GM23338 (cell line): ENCODE measurements at regions not wholly inside any gene's neighbourhood (a gene's known extent, or its start where the extent isn't known, plus 50 kb on each side); places are given as distances from the start of the nearest gene placed in this dataset.

Experiments used
- ATAC-seq: fragments of 200-7000 bp; cut with Tn5 transposase; 3 replicates; pipeline ENCODE4 v1.9.1; 2020
- DNase-seq: peaks from one replicate; pipeline ENCODE4 v3.0.0-alpha.2; 2015; ENCODE audit warnings: low spot score
- H2AFZ ChIP-seq: fragments of 200-600 bp; sonication (generic); 2 replicates; pipeline ENCODE4 v1.8.0; 2016; ENCODE audit warnings: antibody characterized with exemption, mild to moderate bottlenecking, moderate library complexity
- H3F3A ChIP-seq: fragments of 200-600 bp; sonication (generic); replicated peaks from 2 replicates; pipeline ENCODE4 v1.8.0; 2017; ENCODE audit warnings: antibody characterized with exemption, mixed run types, low read depth
- H3K27ac ChIP-seq: fragments of 200-600 bp; sonication (generic); 2 replicates; pipeline ENCODE4 v1.6.1; 2016; ENCODE audit warnings: low read depth
- H3K27me3 ChIP-seq: fragments of 200-600 bp; sonication (generic); 2 replicates; pipeline ENCODE4 v1.8.0; 2016; ENCODE audit warnings: mild to moderate bottlenecking, mixed run types, moderate library complexity; ENCODE audit not compliant: insufficient read depth
- H3K36me3 ChIP-seq: fragments of 200-600 bp; sonication (generic); 2 replicates; pipeline ENCODE4 v1.8.0; 2016; ENCODE audit warnings: mild to moderate bottlenecking; ENCODE audit not compliant: insufficient read depth
- H3K4me1 ChIP-seq: fragments of 200-600 bp; sonication (generic); 2 replicates; pipeline ENCODE4 v1.8.0; 2016; ENCODE audit warnings: mild to moderate bottlenecking, moderate library complexity; ENCODE audit not compliant: insufficient read depth
- H3K4me2 ChIP-seq: fragments of 200-600 bp; sonication (generic); 2 replicates; pipeline ENCODE4 v1.7.1; 2017; ENCODE audit warnings: mixed run types
- H3K4me3 ChIP-seq: fragments of 200-600 bp; sonication (generic); 2 replicates; pipeline ENCODE4 v1.6.1; 2016; ENCODE audit warnings: mixed run types
- H3K79me2 ChIP-seq: fragments of 200-600 bp; sonication (generic); replicated peaks from 2 replicates; pipeline ENCODE4 v1.8.0; 2017; ENCODE audit warnings: mild to moderate bottlenecking; ENCODE audit not compliant: insufficient read depth
- H3K9me2 ChIP-seq: fragments of 200-600 bp; sonication (generic); 2 replicates; pipeline ENCODE4 v1.8.0; 2017; ENCODE audit not compliant: insufficient read depth
- H4K20me1 ChIP-seq: fragments of 200-600 bp; sonication (generic); replicated peaks from 2 replicates; pipeline ENCODE4 v1.8.0; 2017; ENCODE audit warnings: mild to moderate bottlenecking; ENCODE audit not compliant: insufficient read depth
- H3K27ac Mint-ChIP-seq: 2 replicates; pipeline ENCODE4 v1.8.0; 2020; ENCODE audit warnings: inconsistent platforms, mild to moderate bottlenecking, moderate library complexity, mixed read lengths
- H3K27me3 Mint-ChIP-seq: 3 replicates; pipeline ENCODE4 v1.8.0; 2022; ENCODE audit warnings: low read depth, mild to moderate bottlenecking, moderate library complexity, mixed read lengths, inconsistent platforms; ENCODE audit not compliant: insufficient read depth, poor library complexity
- H3K36me3 Mint-ChIP-seq: 3 replicates; pipeline ENCODE4 v1.8.0; 2021; ENCODE audit warnings: low read depth, mild to moderate bottlenecking, inconsistent platforms, moderate library complexity, mixed read lengths
- H3K4me1 Mint-ChIP-seq: 3 replicates; pipeline ENCODE4 v1.8.0; 2020; ENCODE audit warnings: mild to moderate bottlenecking, inconsistent platforms, mixed read lengths
- H3K4me3 Mint-ChIP-seq: 3 replicates; pipeline ENCODE4 v1.8.0; 2021; ENCODE audit warnings: moderate library complexity, mild to moderate bottlenecking, inconsistent platforms, mixed read lengths
- H3K9me3 Mint-ChIP-seq: 3 replicates; pipeline ENCODE4 v1.8.0; 2020; ENCODE audit warnings: moderate library complexity, mild to moderate bottlenecking, inconsistent platforms, mixed read lengths
- CREB1 ChIP-seq: fragments of 250-450 bp; sonication (Bioruptor Pico); IDR thresholded peaks from 2 replicates; pipeline ENCODE4 v1.5.0; 2020; ENCODE audit warnings: low read depth, mild to moderate bottlenecking, moderate library complexity
- CTCF ChIP-seq, 2 experiments: fragments of 200-600 bp in 1 of 2; sonication (generic) in 1 of 2; conservative IDR thresholded peaks; 2 replicates each; pipeline versions ENCODE4 v1.5.1 to v1.6.1; 2016 to 2017; ENCODE audit warnings: antibody characterized with exemption in 2 of 2, low read depth in 2 of 2, mild to moderate bottlenecking in 2 of 2, moderate library complexity in 1 of 2
- ETS1 ChIP-seq: IDR thresholded peaks from 2 replicates; pipeline ENCODE4 v1.6.1; 2016; ENCODE audit warnings: antibody characterized with exemption
- EZH2 ChIP-seq: fragments of 200-600 bp; sonication (generic); IDR thresholded peaks from one replicate; pipeline ENCODE4 v1.8.0; 2017; ENCODE audit warnings: antibody characterized with exemption, mild to moderate bottlenecking, low read depth; ENCODE audit not compliant: unreplicated experiment
- EZH2phosphoT487 ChIP-seq: fragments of 200-600 bp; sonication (generic); IDR thresholded peaks from one replicate; pipeline ENCODE4 v1.8.1; 2018; ENCODE audit warnings: antibody characterized with exemption; ENCODE audit not compliant: unreplicated experiment
- JUNB ChIP-seq: IDR thresholded peaks from one replicate; pipeline ENCODE4 v1.6.1; 2016; ENCODE audit warnings: antibody characterized with exemption; ENCODE audit not compliant: unreplicated experiment
- NANOG ChIP-seq: IDR thresholded peaks from 2 replicates; pipeline ENCODE4 v1.6.1; 2016; ENCODE audit warnings: antibody characterized with exemption, borderline replicate concordance
- POLR2AphosphoS5 ChIP-seq: IDR thresholded peaks from 2 replicates; pipeline ENCODE4 v1.6.1; 2016; ENCODE audit warnings: antibody characterized with exemption, low read depth
- REST ChIP-seq: IDR thresholded peaks from one replicate; pipeline ENCODE4 v1.6.1; 2018; ENCODE audit warnings: antibody characterized with exemption; ENCODE audit not compliant: unreplicated experiment
- STAT1 ChIP-seq: IDR thresholded peaks from one replicate; pipeline ENCODE4 v1.6.1; 2016; ENCODE audit warnings: antibody characterized with exemption; ENCODE audit not compliant: unreplicated experiment
- ZNF114 ChIP-seq: fragments of 250-450 bp; sonication (Bioruptor Pico); IDR thresholded peaks from 2 replicates; pipeline ENCODE4 v1.5.0; 2020; ENCODE audit warnings: mild to moderate bottlenecking, moderate library complexity
- ZNF331 ChIP-seq: fragments of 250-450 bp; sonication (Bioruptor Pico); IDR thresholded peaks from 2 replicates; pipeline ENCODE4 v1.5.0; 2020; ENCODE audit warnings: low read depth, mild to moderate bottlenecking, moderate library complexity
- ZNF462 ChIP-seq: fragments of 250-450 bp; sonication (Bioruptor Pico); IDR thresholded peaks from 2 replicates; pipeline ENCODE4 v1.5.0; 2020; ENCODE audit warnings: mild to moderate bottlenecking, moderate library complexity

GRCh38 chr6:72525821-72526510, 95.9 kb upstream of the KCNQ5 start:
- TF ChIP-seq EZH2, result no peak
- no peak for TF ChIP-seq CREB1 (CRISPR knock-in tag)
- no peak for TF ChIP-seq STAT1
- TF ChIP-seq POLR2AphosphoS5, result no peak
- TF ChIP-seq REST, result no peak
- no peak for TF ChIP-seq ZNF462 (CRISPR knock-in tag)
- TF ChIP-seq ETS1, result no peak
- no peak for TF ChIP-seq JUNB
- TF ChIP-seq EZH2phosphoT487, result no peak
- no peak for TF ChIP-seq NANOG
- TF ChIP-seq ZNF114 (CRISPR knock-in tag), result no peak
- no peak for TF ChIP-seq ZNF331
- TF ChIP-seq CTCF (conservative IDR thresholded peaks at IDR 0.05; ENCODE audit: low read depth in 2 of 2), result no peak
- Mint-ChIP-seq H3K4me3 (no peak overlapping the region), H3K9me3 (no peaks in the 10 kb centered on the region), H3K27ac (no peak overlapping the region), H3K27me3 (peaks cover 2% of the 10 kb centered on the region), H3K4me1 (no peaks in the 10 kb centered on the region; the same call in 2 of the 3 replicates), H3K36me3 (no peaks in the 10 kb centered on the region)
- DNase-seq (no peak), ATAC-seq (no peak)
- Histone ChIP-seq H3K36me3 (no peaks in the 10 kb centered on the region), H3F3A (no peaks in the 10 kb centered on the region), H3K4me1 (no peaks in the 10 kb centered on the region), H3K4me3 (no peak overlapping the region), H3K4me2 (no peak overlapping the region), H3K27me3 (no peaks in the 10 kb centered on the region), H3K79me2 (no peaks in the 10 kb centered on the region), H3K9me2 (no peaks in the 10 kb centered on the region), H4K20me1 (no peaks in the 10 kb centered on the region), H3K27ac (no peak overlapping the region), H2AFZ (no peak overlapping the region)
